ENCODE measurements at regions not wholly inside any gene's neighbourhood (a gene's known extent, or its start where the extent isn't known, plus 50 kb on each side); places are given as distances from the start of the nearest gene placed in this dataset.

DNA sequence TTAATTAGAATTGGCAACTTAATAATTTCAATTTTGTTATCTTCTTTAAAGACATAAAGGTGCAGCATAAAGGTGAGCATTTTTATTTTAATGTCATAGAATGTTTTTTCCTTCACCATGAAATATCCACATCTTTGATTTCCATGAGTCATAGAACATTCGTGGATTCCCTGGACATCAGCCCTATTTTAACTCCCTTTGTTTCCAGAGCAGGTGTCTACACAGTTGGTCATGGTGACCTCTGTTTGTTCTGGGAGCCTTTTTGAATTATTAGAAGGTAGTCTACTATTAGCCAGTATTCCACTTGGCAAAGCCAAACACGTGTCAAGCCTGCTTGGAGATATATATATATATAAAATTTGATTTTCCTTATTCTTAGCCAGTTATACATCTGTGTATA is 572.9 kb downstream of the LTN1 start:
- DNase-seq (ENCODE audit: low read depth, low spot score) (no peak), FAIRE-seq (no peak)
- no peak overlapping the region for H3K9ac ChIP-seq (ENCODE audit: control insufficient read depth, extremely low read depth, insufficient read depth, low read length)
- H3K36me3 ChIP-seq (ENCODE audit: control insufficient read depth in 2 of 2, extremely low read depth in 1 of 2, insufficient read depth in 2 of 2, low read length in 2 of 2): no peaks in the 10 kb centered on the region
- H3K4me3 ChIP-seq (ENCODE audit: control insufficient read depth in 2 of 3, extremely low read depth in 1 of 3, insufficient read depth in 2 of 3, low read depth in 1 of 3, low read length in 3 of 3): no peak overlapping the region
- H3K27me3 ChIP-seq (ENCODE audit: control insufficient read depth, extremely low read depth, insufficient read depth, low read length): no peaks in the 10 kb centered on the region
- TF ChIP-seq CTCF (optimal IDR thresholded peaks at IDR 0.05 in 1 of 3, IDR thresholded peaks at IDR 0.05 in 1 of 3, conservative IDR thresholded peaks at IDR 0.05 in 1 of 3; ENCODE audit: extremely low read depth in 1 of 3, insufficient read depth in 2 of 3, low read length in 3 of 3) (no peak), EZH2 (IDR thresholded peaks at IDR 0.05; ENCODE audit: low read length) (no peak)
- no peaks in the 10 kb centered on the region for H3K9me1 ChIP-seq (ENCODE audit: control insufficient read depth, extremely low read depth, insufficient read depth, low read length)
- no peak overlapping the region for H2AFZ ChIP-seq (ENCODE audit: control insufficient read depth, low read length)
- dilution Hi-C loops (cut with MboI; ENCODE audit: extremely low pct_ligation_motif_present, low sequenced_read_pairs): no loop called here
- no peak overlapping the region for H3K27ac ChIP-seq (ENCODE audit: control insufficient read depth, insufficient read depth, low read length)
- H3K9me3 ChIP-seq (ENCODE audit: control insufficient read depth, low read depth, low read length): no peaks in the 10 kb centered on the region
- H4K20me1 ChIP-seq (ENCODE audit: control insufficient read depth, extremely low read depth, insufficient read depth, low read length): no peaks in the 10 kb centered on the region
- H3K79me2 ChIP-seq (ENCODE audit: control insufficient read depth, insufficient read depth, low read length): no peaks in the 10 kb centered on the region
- no peak overlapping the region for H3K4me2 ChIP-seq (ENCODE audit: control insufficient read depth, extremely low read depth, insufficient read depth, low read depth, low read length)
- H3K4me1 ChIP-seq (ENCODE audit: control insufficient read depth, extremely low read depth, insufficient read depth, low read length): peaks cover 6% of the 10 kb centered on the region

GRCh38 chr21:28418726-28419514 is 573.8 kb downstream of the LTN1 start:
- no peak overlapping the region for H3K4me3 ChIP-seq (ENCODE audit: control insufficient read depth in 2 of 3, extremely low read depth in 1 of 3, insufficient read depth in 2 of 3, low read depth in 1 of 3, low read length in 3 of 3)
- H3K9me1 ChIP-seq (ENCODE audit: control insufficient read depth, extremely low read depth, insufficient read depth, low read length): no peaks in the 10 kb centered on the region
- no peak overlapping the region for H2AFZ ChIP-seq (ENCODE audit: control insufficient read depth, low read length)
- no peak for FAIRE-seq
- no peaks in the 10 kb centered on the region for H4K20me1 ChIP-seq (ENCODE audit: control insufficient read depth, extremely low read depth, insufficient read depth, low read length)
- no peak overlapping the region for H3K27ac ChIP-seq (ENCODE audit: control insufficient read depth, insufficient read depth, low read length)
- no peaks in the 10 kb centered on the region for H3K9me3 ChIP-seq (ENCODE audit: control insufficient read depth, low read depth, low read length)
- TF ChIP-seq CTCF (optimal IDR thresholded peaks at IDR 0.05 in 1 of 3, IDR thresholded peaks at IDR 0.05 in 1 of 3, conservative IDR thresholded peaks at IDR 0.05 in 1 of 3; ENCODE audit: extremely low read depth in 1 of 3, insufficient read depth in 2 of 3, low read length in 3 of 3) (no peak), EZH2 (IDR thresholded peaks at IDR 0.05; ENCODE audit: low read length) (no peak)
- H3K4me2 ChIP-seq (ENCODE audit: control insufficient read depth, extremely low read depth, insufficient read depth, low read depth, low read length): no peak overlapping the region
- dilution Hi-C loops (cut with MboI; ENCODE audit: extremely low pct_ligation_motif_present, low sequenced_read_pairs): no loop called here
- H3K4me1 ChIP-seq (ENCODE audit: control insufficient read depth, extremely low read depth, insufficient read depth, low read length): peaks cover 6% of the 10 kb centered on the region
- no peaks in the 10 kb centered on the region for H3K27me3 ChIP-seq (ENCODE audit: control insufficient read depth, extremely low read depth, insufficient read depth, low read length)
- DNase-seq (ENCODE audit: low read depth, low spot score): no peak
- H3K79me2 ChIP-seq (ENCODE audit: control insufficient read depth, insufficient read depth, low read length): no peaks in the 10 kb centered on the region
- no peak overlapping the region for H3K9ac ChIP-seq (ENCODE audit: control insufficient read depth, extremely low read depth, insufficient read depth, low read length)
- no peaks in the 10 kb centered on the region for H3K36me3 ChIP-seq (ENCODE audit: control insufficient read depth in 2 of 2, extremely low read depth in 1 of 2, insufficient read depth in 2 of 2, low read length in 2 of 2)
